Erythroblast (primary cell): ENCODE measurements at regions not wholly inside any gene's neighbourhood (a gene's known extent, or its start where the extent isn't known, plus 50 kb on each side); places are given as distances from the start of the nearest gene placed in this dataset.

Experiments used
- GATA1 ChIP-seq: IDR thresholded peaks from 2 replicates; pipeline ENCODE4 v1.6.1; 2011; ENCODE audit warnings: low read depth, mild to moderate bottlenecking, control low read depth, low read length, moderate library complexity
- POLR2A ChIP-seq: IDR thresholded peaks from 2 replicates; pipeline ENCODE4 v1.6.1; 2011; ENCODE audit warnings: mild to moderate bottlenecking, low read length

GRCh38 chr3:18016366-18016765 lies 273.9 kb upstream of the TBC1D5 start:
- TF ChIP-seq POLR2A (no peak), GATA1 (no peak)
